ENCODE measurements at regions not wholly inside any gene's neighbourhood (a gene's known extent, or its start where the extent isn't known, plus 50 kb on each side); places are given as distances from the start of the nearest gene placed in this dataset.

GRCh38 chr9:87354147-87354546, 143.5 kb upstream of the DAPK1 start:
- DNase-seq (ENCODE audit: insufficient read length, low spot score, missing footprints): no peak
- no peaks in the 10 kb centered on the region for H3K27me3 ChIP-seq (ENCODE audit: insufficient read depth, low read length)
- H3K9me3 ChIP-seq (ENCODE audit: low read depth, low read length): no peaks in the 10 kb centered on the region
- peaks cover 9% of the 10 kb centered on the region for H3K4me1 ChIP-seq (ENCODE audit: insufficient read depth, low read length)
- no peaks in the 10 kb centered on the region for H4K20me1 ChIP-seq (ENCODE audit: insufficient read depth, low read length)
- no peak overlapping the region for H3K4me2 ChIP-seq (ENCODE audit: insufficient read depth, low read length)
- no peak overlapping the region for H3K27ac ChIP-seq (ENCODE audit: low read depth, low read length)
- no peak for TF ChIP-seq CTCF (IDR thresholded peaks at IDR 0.05; ENCODE audit: extremely low read depth, low read depth, low read length)
- no peaks in the 10 kb centered on the region for H3K79me2 ChIP-seq (ENCODE audit: insufficient read depth, low read length)
- H3K36me3 ChIP-seq (ENCODE audit: insufficient read depth, low read length): no peaks in the 10 kb centered on the region
- no peak overlapping the region for H3K4me3 ChIP-seq (ENCODE audit: insufficient read depth, low read length)
- H2AFZ ChIP-seq (ENCODE audit: low read length): no peak overlapping the region

- Histone ChIP-seq H3K36me3 (ENCODE audit: insufficient read depth, low read length) (no peaks in the 10 kb centered on the region), H3K4me3 (ENCODE audit: insufficient read depth, low read length) (no peak overlapping the region), H3K4me1 (ENCODE audit: insufficient read depth, low read length) (no peaks in the 10 kb centered on the region), H4K20me1 (ENCODE audit: insufficient read depth, low read length) (no peaks in the 10 kb centered on the region), H3K79me2 (ENCODE audit: insufficient read depth, low read length) (no peaks in the 10 kb centered on the region), H3K9me3 (ENCODE audit: low read depth, low read length) (no peaks in the 10 kb centered on the region), H3K27ac (ENCODE audit: low read depth, low read length) (no peak overlapping the region), H2AFZ (ENCODE audit: low read length) (no peak overlapping the region), H3K27me3 (ENCODE audit: insufficient read depth, low read length) (peaks cover 5% of the 10 kb centered on the region), H3K4me2 (ENCODE audit: insufficient read depth, low read length) (no peak overlapping the region)
- no peak for DNase-seq (ENCODE audit: insufficient read length, low spot score, missing footprints)
- TF ChIP-seq CTCF (IDR thresholded peaks at IDR 0.05; ENCODE audit: extremely low read depth, low read depth, low read length): no peak
Observed at GRCh38 chr9:87357600-87357999, 140.1 kb upstream of the DAPK1 start.

- Histone ChIP-seq H3K27me3 (ENCODE audit: insufficient read depth, low read length) (peaks cover 5% of the 10 kb centered on the region), H3K79me2 (ENCODE audit: insufficient read depth, low read length) (no peaks in the 10 kb centered on the region), H3K36me3 (ENCODE audit: insufficient read depth, low read length) (no peaks in the 10 kb centered on the region), H3K4me1 (ENCODE audit: insufficient read depth, low read length) (no peaks in the 10 kb centered on the region), H3K27ac (ENCODE audit: low read depth, low read length) (no peak overlapping the region), H3K4me3 (ENCODE audit: insufficient read depth, low read length) (no peak overlapping the region), H4K20me1 (ENCODE audit: insufficient read depth, low read length) (no peaks in the 10 kb centered on the region), H3K9me3 (ENCODE audit: low read depth, low read length) (no peaks in the 10 kb centered on the region), H2AFZ (ENCODE audit: low read length) (no peak overlapping the region), H3K4me2 (ENCODE audit: insufficient read depth, low read length) (no peak overlapping the region)
- DNase-seq (ENCODE audit: insufficient read length, low spot score, missing footprints): no peak
- TF ChIP-seq CTCF (IDR thresholded peaks at IDR 0.05; ENCODE audit: extremely low read depth, low read depth, low read length): no peak
Observed at GRCh38 chr9:87359264-87359663, 138.4 kb upstream of the DAPK1 start.

- Histone ChIP-seq H3K9me3 (ENCODE audit: low read depth, low read length) (no peaks in the 10 kb centered on the region), H3K4me1 (ENCODE audit: insufficient read depth, low read length) (no peaks in the 10 kb centered on the region), H3K27me3 (ENCODE audit: insufficient read depth, low read length) (peaks cover 8% of the 10 kb centered on the region), H3K4me2 (ENCODE audit: insufficient read depth, low read length) (no peak overlapping the region), H4K20me1 (ENCODE audit: insufficient read depth, low read length) (no peaks in the 10 kb centered on the region), H3K4me3 (ENCODE audit: insufficient read depth, low read length) (no peak overlapping the region), H3K36me3 (ENCODE audit: insufficient read depth, low read length) (no peaks in the 10 kb centered on the region), H3K79me2 (ENCODE audit: insufficient read depth, low read length) (no peaks in the 10 kb centered on the region), H3K27ac (ENCODE audit: low read depth, low read length) (no peak overlapping the region), H2AFZ (ENCODE audit: low read length) (no peak overlapping the region)
- DNase-seq (ENCODE audit: insufficient read length, low spot score, missing footprints): no peak
- no peak for TF ChIP-seq CTCF (IDR thresholded peaks at IDR 0.05; ENCODE audit: extremely low read depth, low read depth, low read length)
Observed at GRCh38 chr9:87359958-87360601, 137.6 kb upstream of the DAPK1 start.

Data from osteoblast (primary cell).